ENCODE measurements at regions not wholly inside any gene's neighbourhood (a gene's known extent, or its start where the extent isn't known, plus 50 kb on each side); places are given as distances from the start of the nearest gene placed in this dataset.

DNA sequence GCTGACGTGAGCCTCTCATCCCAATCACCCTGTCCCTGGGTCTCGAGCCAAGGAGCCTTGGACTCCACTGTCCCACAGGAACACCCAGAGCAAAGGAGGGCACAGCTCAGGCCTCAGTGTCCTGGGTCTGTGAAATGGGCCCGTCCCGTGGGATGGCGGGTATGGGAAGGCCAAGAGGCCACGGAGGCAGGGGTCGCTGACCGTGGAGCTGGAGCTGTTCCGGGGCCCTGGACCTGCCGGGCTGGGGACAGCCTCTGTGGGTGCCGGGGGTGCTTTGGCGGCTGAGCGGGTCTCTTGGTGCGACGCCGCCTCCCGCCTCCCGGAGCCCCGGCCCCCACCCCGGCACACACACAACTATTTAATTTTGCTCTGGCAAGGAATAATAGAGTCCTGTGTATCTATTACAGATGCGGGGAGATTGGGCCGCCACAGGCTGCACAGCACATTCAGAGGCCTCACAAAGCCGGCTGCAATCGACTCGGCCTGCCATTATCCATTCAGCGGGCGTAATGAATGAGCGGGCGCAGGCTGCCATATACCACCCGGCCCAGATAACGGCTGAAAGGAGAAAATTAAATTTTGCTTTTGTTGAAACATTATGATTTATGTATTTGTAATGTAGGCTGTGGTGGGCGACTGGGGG is 83.9 kb upstream of the NKX1-1 start:
- Histone ChIP-seq H3K4me1 (no peaks in the 10 kb centered on the region), H3K27me3 (no peaks in the 10 kb centered on the region), H3K4me3 (no peak overlapping the region), H3K36me3 (ENCODE audit: low read depth, missing control alignments) (no peaks in the 10 kb centered on the region), H3K9me3 (no peaks in the 10 kb centered on the region), H3K27ac (no peak overlapping the region)
- intact Hi-C loops (cut with DNase I; ENCODE audit: low total_unique reads) = no loop called here
- DNase-seq = no peak
- no peak for TF ChIP-seq POLR2A (IDR thresholded peaks at IDR 0.05)
- TF ChIP-seq, protein P1, sequence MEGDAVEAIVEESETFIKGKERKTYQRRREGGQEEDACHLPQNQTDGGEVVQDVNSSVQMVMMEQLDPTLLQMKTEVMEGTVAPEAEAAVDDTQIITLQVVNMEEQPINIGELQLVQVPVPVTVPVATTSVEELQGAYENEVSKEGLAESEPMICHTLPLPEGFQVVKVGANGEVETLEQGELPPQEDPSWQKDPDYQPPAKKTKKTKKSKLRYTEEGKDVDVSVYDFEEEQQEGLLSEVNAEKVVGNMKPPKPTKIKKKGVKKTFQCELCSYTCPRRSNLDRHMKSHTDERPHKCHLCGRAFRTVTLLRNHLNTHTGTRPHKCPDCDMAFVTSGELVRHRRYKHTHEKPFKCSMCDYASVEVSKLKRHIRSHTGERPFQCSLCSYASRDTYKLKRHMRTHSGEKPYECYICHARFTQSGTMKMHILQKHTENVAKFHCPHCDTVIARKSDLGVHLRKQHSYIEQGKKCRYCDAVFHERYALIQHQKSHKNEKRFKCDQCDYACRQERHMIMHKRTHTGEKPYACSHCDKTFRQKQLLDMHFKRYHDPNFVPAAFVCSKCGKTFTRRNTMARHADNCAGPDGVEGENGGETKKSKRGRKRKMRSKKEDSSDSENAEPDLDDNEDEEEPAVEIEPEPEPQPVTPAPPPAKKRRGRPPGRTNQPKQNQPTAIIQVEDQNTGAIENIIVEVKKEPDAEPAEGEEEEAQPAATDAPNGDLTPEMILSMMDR (IDR thresholded peaks at IDR 0.05) = no peak
- 64 to 71% methylated on average over 27 to 32 of the region's 32 CpGs for WGBS, 2 donors

DNA sequence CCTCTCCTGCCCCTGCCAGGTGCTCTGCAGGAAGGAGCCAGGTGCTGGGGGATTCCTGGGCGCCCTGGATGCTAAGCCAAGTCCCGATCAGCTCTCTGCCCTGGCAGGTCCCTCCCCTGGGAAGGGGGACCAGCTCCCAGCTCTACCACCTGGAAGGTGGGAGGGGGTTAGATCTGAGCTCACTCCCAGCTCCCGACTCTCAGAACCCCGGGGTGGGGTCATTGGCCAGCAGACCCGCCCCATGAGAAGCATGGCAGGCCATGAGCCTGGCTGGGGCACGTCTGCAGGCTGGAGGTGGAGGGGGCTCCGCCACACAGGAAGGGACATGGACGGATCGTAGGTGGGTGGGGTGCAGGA is 83.4 kb upstream of the NKX1-1 start:
- 80% methylated on average over 9 of the region's 9 CpGs; no CpG with 5 or more reads in 1 of the 2 donors for WGBS, 2 donors
- Histone ChIP-seq H3K4me3 (no peak overlapping the region), H3K4me1 (no peaks in the 10 kb centered on the region), H3K27ac (no peak overlapping the region), H3K9me3 (no peaks in the 10 kb centered on the region), H3K36me3 (ENCODE audit: low read depth, missing control alignments) (no peaks in the 10 kb centered on the region), H3K27me3 (no peaks in the 10 kb centered on the region)
- no peak for TF ChIP-seq POLR2A (IDR thresholded peaks at IDR 0.05)
- TF ChIP-seq, protein P1 (IDR thresholded peaks at IDR 0.05) = no peak
- intact Hi-C loops (cut with DNase I; ENCODE audit: low total_unique reads) = no loop called here
- no peak for DNase-seq

DNA sequence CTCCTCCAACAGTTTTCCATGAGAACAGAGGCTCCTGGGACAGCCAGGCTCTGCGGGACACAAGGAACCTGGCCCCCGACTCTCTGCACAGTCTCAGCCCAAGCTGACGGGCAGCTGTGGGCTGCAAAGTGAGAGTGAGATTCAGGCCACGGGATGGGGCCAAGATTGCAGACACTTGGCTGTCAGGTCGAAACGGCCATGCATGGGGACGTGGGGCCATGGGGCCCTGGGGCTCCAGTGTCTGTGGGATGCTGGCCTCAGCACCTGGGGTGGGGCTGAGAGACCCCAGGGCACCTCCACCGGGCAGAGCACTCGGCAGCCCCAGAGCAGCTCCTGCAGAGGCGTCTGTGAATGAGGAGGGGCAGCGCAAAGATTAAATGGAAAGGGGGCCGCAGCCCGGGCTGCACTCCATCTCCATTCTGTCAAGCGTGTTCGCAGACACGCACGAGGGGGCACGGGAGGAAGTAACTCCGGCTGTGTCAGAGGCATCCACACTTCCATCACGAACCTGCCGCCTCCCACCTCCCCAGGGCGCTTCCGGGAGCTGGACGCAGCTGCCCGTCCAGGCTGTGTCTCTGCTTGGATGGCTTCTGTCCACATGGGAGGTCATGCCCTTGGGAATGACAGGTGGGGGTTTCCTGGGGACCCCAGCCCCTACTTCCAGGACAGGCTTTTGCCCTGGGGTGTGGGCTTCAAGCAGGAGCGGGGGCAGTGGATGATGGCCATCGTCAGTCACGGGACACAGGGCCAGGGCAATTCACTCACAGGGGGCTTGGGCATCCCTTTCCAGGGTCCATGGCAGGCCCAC is 82.8 kb upstream of the NKX1-1 start:
- Histone ChIP-seq H3K9me3 (no peaks in the 10 kb centered on the region), H3K27ac (no peak overlapping the region), H3K36me3 (ENCODE audit: low read depth, missing control alignments) (no peaks in the 10 kb centered on the region), H3K4me3 (no peak overlapping the region), H3K27me3 (no peaks in the 10 kb centered on the region), H3K4me1 (no peaks in the 10 kb centered on the region)
- no peak for DNase-seq
- intact Hi-C loops (cut with DNase I; ENCODE audit: low total_unique reads) = no loop called here
- TF ChIP-seq POLR2A (IDR thresholded peaks at IDR 0.05) = no peak
- TF ChIP-seq, protein P1 (IDR thresholded peaks at IDR 0.05) = no peak
- 40 to 53% methylated on average over 13 to 27 of the region's 28 CpGs for WGBS, 2 donors

DNA sequence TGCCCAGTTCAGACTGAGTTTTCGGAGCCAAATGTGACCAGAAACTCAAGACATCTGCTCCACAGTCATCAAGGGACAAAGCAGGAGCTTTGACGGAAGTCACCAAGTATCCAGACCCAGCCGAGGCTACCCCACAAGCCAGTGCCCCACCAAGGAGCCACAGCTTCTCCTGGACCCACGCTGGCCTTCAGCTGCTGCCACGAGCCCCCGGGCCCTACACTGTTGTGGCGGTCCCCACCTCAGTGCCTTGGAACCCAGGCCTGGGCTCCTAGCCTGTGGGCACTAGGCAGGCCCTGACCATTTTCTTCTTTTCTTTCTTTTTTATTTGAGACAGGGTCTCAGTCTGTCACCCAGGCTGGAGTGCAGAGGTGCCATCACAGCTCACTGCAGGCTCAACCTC is 82.1 kb upstream of the NKX1-1 start:
- TF ChIP-seq POLR2A (IDR thresholded peaks at IDR 0.05) = no peak
- TF ChIP-seq, protein P1 (IDR thresholded peaks at IDR 0.05) = no peak
- DNase-seq = no peak
- Histone ChIP-seq H3K36me3 (ENCODE audit: low read depth, missing control alignments) (no peaks in the 10 kb centered on the region), H3K4me1 (no peaks in the 10 kb centered on the region), H3K9me3 (no peaks in the 10 kb centered on the region), H3K27me3 (no peaks in the 10 kb centered on the region), H3K27ac (no peak overlapping the region), H3K4me3 (no peak overlapping the region)
- WGBS, 2 donors = 90 to 98% methylated on average over 5 to 7 of the region's 7 CpGs
- intact Hi-C loops (cut with DNase I; ENCODE audit: low total_unique reads) = no loop called here

Measured in testis (tissue), 2 donors.